NCI-H748 treated with DMSO at 0.1 percent for 48 hours (cell line): ENCODE measurements at regions not wholly inside any gene's neighbourhood (a gene's known extent, or its start where the extent isn't known, plus 50 kb on each side); places are given as distances from the start of the nearest gene placed in this dataset.
"Not testable (repeated sequence)": the region's sequence is repeated elsewhere in the genome, so short reads cannot be mapped to it uniquely, and the experiment has no call there.

Experiments used
- DNase-seq: peaks from one replicate; lab custom pipeline; 2025; lab: John Stamatoyannopoulos, UW

GRCh38 chrX:737021-737420 lies 106.4 kb downstream of the SHOX start:
- DNase-seq = not testable (repeated sequence)

- DNase-seq = no peak
Measured at GRCh38 chrX:734362-734761, 103.8 kb downstream of the SHOX start.

GRCh38 chrX:733961-734360 lies 103.4 kb downstream of the SHOX start:
- no peak for DNase-seq

- no peak for DNase-seq
Measured at GRCh38 chrX:729583-730409, 99.2 kb downstream of the SHOX start.

GRCh38 chrX:729101-729500 lies 98.5 kb downstream of the SHOX start:
- DNase-seq = not testable (repeated sequence)

- not testable (repeated sequence) for DNase-seq
Measured at GRCh38 chrX:728639-729038, 98.0 kb downstream of the SHOX start.

GRCh38 chrX:727738-728621 lies 97.4 kb downstream of the SHOX start:
- no peak for DNase-seq

- DNase-seq = no peak
Measured at GRCh38 chrX:725971-726370, 95.4 kb downstream of the SHOX start.

- no peak for DNase-seq
Measured at GRCh38 chrX:724256-724655, 93.7 kb downstream of the SHOX start.

GRCh38 chrX:723781-724180 lies 93.2 kb downstream of the SHOX start:
- no peak for DNase-seq

- no peak for DNase-seq
Measured at GRCh38 chrX:721354-721753, 90.8 kb downstream of the SHOX start.

GRCh38 chrX:720825-721224 lies 90.2 kb downstream of the SHOX start:
- DNase-seq = peak; percentile 4

GRCh38 chrX:720250-720649 lies 89.7 kb downstream of the SHOX start:
- DNase-seq = no peak

- DNase-seq = no peak
Measured at GRCh38 chrX:716136-716535, 85.5 kb downstream of the SHOX start.

- no peak for DNase-seq
Measured at GRCh38 chrX:714131-714530, 83.5 kb downstream of the SHOX start.
